ENCODE measurements at regions not wholly inside any gene's neighbourhood (a gene's known extent, or its start where the extent isn't known, plus 50 kb on each side); places are given as distances from the start of the nearest gene placed in this dataset.

DNA sequence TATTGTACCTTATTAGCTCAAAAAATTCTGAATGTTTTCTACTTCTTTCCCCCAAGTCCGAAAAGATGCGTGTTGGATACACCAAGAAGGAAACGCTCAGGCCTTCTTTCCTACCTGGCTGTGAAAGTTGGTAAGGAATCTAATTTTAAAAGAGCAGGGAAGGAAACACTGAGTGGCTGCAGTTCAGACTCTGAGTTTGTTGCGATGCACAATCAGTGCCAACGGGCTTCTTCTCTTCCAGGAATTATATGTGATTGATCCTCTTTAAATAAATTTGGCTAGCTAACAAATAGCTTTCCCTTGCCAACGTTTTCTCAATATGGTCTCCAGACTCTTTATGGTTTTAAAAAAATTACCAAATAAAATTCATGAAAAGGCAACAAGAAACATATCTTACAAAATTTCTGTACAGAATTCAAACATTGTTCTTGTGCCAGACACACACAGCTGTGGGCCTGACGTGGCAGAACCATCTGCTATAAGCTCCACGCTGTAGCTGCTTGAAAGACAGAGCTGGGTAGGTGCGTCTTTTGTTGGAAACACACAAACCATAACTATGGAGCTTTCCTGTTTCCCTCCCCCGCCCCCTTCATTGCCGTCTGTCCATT is 493.1 kb downstream of the ZNF608 start:
- DNase-seq, result no peak

DNA sequence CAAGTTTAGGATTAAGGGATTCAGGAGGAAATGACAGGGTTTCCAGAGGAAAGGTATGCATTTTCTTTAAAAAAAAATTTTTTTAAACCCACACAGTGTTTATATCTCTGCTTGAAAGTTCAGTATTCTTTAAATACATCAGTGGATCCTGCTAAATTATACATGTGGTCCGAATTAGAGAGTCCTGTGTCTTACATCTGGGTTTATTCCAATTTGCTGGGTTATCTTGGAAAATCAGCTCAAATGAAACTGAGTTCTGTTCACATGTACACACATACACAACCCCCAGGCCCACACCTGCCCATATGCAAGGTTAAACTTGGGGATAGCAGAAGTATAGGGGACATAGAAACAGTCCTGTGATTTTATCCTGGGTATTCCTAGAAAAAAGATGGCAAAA is 493.7 kb downstream of the ZNF608 start:
- no peak for DNase-seq

DNA sequence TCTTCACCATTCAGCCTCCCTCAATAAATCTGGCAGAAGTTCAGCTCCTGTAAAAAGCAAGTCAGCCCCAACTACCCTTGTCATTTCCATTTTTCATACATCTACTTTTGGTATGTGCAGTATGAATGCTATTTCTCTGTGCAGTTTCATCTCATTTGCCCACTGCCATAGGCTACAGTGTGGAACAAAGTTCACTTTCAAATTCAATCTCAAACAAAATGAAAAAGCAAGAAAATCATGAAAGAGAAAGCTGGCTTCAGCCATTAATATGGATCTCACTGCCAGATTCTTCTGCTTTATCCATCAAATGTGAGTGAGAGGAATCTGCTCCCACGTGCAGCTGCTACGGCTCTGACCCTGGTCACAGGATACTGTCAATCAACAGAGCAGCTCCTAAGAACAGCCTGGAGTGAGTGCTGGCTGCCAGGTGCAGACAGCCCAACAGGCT is 494.2 kb downstream of the ZNF608 start:
- no peak for DNase-seq

DNA sequence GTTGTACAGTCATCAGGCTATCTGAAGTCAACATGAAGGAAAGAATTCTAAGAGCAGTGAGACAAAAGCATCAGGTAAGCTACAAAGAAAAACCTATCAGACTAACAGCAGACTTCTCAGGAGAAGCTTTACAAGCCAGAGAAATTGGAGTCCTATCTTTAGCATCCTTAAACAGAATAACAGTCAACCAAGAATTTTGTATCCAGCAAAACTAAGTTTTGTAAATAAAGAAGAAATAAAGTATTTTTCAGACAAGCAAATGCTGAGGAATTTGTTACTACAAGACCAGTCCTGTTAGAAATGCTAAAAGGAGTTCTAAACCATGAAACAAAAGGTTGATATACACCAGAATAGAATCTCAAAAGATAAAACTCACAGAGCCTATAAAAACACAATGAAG is 501.2 kb downstream of the ZNF608 start:
- no peak for DNase-seq

DNA sequence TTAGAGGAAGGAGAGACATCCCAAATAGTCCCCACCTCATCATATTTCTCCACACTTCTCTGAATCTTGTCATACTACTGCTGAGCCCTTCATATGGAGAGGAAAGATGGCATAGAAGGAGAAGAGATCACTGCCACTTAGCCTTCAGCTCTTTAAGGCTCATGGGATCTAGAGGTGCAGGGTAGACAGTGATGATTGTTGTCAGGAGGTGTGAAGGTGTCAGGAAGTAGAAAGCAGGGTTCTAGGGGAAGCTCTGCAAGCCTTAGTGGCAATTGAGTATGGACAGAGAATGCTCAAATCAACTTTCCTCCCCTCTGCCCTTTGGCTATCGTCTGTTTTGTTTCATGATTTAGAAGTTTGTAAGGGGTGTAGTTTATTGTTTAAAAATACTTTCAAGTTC is 505.7 kb downstream of the ZNF608 start:
- DNase-seq, result no peak

DNA sequence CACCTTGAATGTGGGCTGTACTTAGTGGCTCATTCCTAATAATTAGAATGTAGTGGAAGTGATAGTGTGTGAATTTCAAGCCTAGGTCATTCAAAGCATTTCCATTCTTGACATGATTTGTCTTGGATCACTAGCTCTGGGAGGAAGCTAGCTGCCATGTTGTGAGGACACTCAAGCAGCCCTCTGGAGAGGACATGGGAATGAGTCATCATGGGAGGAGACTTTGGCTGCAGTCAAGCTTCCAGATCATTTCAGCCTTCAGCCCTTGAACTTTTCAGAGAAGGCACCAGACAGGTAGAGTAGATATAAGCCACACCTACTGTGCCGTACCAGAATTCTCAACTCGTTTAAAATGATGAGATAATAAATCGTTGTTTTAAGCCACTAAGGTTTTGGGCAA is 506.9 kb downstream of the ZNF608 start:
- DNase-seq, result no peak

DNA sequence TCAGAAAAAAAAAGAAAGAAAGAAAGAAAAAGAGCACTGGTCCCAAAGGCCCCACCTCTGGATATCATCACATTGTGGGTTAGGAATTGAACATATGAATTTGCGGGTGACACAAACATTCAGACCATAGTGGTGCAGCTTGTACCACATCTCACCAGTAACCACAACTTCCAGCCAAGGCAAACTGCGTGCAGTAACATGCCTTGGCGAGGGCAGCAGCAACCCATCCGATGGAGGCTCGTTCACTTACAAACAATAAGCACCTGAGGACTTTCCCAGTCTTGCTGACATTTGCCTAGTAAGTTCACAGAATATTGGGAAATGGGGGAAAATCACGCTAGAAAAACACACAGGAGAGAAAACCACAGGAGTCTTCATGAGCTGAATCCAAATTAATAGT is 508.1 kb downstream of the ZNF608 start:
- no peak for DNase-seq

DNA sequence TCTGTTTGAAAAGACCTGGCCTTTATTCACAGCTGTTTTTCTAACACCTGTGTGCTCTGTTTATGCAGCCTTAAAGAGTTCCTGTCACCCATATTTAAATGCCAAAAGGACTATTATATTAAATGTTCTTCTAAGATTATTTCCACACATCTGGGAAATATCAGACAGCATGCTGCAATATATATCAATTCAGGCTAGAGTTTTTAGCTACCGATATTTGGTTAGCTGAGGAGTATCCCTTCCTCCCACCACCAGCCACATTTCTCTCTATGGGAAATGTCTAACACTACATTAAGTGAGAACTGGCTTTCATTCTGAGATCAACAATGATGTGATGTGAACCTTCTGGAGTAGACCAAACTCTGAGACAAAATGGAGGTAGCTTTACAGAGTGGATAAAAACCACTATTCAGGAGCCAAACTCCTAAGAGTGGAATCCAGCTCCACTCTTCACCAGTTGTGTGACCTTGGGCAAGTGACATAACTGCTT is 509.2 kb downstream of the ZNF608 start:
- DNase-seq, result no peak

DNA sequence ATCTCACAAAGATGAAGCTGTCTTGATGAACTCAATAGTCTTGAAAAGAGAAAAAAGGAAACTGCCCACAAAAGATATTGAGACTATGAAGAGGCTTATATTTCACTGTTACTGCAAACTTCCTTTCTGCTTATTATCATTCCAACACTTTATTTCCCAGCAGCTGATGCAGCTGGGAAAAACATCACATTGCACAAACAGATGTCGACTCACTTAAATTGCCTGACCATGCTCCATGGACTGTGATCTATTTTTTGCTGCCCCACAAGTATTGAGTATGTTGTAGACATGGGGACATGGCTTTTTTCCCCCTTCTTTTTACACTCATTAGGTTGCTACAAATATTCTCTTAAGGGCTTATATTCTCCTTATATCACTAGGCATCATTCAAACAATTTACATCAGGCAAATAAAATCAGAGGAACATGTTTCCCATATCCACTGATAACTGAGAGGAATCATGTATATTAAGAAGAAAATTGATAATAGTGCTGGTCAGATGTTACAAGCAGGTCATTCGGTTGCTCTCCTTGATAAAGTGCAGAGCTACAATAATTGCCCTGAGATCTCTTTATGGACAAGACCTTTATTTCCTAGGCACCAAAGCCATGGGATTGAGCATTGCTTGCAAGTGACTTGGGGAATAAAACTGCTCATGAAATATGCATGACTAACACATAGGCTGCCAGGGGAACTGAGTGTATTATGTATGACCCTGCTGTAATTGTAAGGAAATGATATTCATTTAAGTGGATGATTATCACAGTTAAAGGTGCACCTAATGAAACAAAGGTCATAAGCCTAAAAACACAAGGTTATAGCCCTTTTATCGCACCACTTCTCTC is 509.9 kb downstream of the ZNF608 start:
- no peak for DNase-seq

DNA sequence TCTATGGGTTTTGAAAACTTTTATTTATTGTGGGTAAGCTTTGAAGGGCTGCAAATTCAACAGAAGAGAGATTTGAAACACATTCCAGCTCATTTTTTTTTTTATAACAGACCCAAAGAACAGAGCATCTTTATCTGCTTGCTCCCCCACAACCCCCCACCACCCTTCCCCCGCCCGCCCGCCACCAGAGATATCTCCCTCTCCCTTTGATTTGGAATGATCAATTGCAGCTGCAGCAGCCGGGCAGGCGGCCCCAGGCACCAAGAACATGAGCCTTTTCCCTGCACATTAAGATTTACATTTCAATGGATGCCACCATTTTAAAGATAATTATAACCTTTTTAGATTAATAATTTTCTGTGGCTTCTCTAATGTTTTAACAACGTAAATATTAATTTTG is 510.9 kb downstream of the ZNF608 start:
- no peak for DNase-seq

DNA sequence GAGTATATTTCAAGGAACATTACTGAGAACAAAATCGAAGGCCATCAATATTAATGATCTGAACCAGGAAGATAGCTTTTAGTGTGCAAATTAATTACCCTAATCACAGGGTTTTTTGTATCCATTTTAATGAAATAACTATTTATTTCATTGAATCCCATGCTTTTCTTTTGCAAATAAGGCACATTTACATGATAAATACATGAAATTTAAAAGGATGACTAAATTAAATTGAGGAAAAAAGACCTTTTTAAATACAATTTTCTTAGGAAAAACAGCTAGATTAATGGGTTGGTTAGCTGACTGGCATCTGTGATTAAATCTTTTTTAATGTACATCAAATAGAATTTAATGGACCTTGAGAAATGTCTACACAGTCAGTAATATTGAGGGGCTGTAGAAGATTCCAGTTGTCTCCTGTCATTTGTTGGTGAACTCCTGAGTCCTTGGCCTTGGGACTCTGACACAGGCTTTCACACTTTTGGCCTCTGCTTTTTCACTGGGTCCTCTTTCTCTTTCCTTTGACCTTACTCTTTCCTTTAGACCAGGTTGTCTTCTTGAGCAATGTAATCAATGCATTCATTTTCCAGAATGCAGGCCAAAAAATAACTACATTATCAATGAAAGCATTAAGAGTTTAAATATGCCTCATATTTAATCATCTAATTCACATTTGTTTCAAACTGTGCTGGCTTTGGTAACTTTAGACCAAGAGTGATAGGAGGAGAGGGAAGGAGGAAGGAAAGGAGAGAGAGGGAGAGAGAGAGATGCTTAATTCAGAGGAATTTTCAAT is 511.5 kb downstream of the ZNF608 start:
- DNase-seq, result no peak

DNA sequence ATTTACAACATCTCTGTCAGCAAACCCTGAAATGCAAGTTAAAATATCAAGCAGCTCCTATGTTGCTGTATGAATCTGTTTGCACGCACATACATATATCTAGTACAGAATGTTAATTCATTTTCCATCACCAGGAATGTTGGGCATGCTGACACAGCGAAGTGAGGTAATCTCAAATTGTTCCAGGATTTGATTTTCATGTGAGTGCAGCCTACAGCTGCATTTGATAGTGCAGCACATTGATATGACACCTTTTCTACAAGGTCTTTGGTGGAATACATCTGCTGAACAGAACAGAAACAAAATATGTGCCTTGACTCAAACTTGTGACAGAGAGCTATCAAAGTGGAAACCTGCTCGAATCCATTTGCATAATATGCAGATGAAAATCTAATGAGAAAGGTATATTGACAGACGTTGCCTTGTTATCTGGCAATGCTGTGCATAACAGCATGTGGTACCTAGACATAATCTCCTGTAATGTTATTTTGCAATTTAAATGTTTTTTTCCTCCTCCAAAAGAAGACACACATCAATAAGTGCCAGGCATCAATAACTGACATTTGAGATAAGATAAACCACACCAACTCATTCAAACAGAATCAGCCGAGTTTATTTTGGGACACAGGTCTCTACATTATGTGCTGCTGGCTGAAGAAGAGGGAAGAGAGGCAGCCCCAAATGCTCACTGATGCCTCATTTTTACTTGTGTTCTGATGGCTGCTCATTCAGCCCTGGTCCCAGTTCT is 512.2 kb downstream of the ZNF608 start:
- DNase-seq, result no peak

DNA sequence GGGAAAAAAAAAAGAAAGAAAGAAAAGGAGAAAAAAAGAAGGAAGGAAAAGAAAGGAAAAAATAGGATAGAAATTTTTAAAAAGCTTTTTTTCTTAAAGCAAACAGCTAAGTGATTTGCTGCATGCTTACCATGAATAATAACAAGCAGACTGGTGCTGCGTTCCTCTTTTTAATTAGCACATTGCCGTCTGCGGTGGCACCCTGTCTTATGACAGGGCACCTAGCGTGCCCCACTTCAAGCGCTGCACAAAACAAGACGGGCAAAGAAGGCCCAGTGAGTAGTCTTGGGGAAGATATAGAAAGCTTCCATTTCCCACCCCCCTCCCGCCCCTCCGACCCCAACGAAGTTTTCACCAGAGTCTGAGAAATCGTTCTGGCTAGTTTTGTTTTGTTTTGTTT is 513.9 kb downstream of the ZNF608 start:
- no peak for DNase-seq

DNA sequence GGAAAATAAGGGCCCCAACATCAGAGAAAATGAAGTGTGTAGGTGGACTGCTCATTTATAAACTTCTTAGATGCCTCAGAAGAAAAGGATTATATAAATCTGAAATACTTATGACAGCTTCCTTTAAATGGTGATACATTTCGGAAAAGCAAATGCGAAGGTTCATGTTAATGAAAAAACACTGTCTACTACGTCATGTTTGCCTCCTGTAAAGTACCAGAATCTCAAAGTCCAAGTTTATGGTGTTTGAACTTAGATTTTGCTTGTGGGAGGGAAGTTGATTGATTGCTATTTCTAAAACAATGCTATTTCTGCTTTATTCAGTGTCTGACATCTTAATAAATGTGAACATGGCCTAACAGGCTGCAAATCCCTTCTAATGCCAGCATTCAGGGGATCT is 514.6 kb downstream of the ZNF608 start:
- no peak for DNase-seq

DNA sequence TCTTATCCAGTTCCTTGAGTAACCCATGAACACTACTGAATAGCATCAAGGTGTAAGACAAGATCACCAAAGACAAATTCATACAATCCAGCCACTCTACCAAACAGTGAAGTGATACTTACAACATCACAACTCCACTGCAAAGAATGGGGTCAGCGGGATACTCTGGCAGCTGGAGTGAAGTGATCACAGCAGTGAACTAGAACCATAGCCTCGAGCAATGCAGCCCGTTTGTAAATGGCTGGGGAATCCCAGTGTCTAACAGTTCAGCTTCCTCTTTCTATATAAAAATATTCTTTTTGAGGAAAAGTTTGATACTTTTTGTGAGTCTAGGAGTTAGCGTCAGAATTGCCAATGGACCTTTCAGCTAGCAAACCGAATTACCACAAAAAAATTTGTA is 515.2 kb downstream of the ZNF608 start:
- no peak for DNase-seq

DNA sequence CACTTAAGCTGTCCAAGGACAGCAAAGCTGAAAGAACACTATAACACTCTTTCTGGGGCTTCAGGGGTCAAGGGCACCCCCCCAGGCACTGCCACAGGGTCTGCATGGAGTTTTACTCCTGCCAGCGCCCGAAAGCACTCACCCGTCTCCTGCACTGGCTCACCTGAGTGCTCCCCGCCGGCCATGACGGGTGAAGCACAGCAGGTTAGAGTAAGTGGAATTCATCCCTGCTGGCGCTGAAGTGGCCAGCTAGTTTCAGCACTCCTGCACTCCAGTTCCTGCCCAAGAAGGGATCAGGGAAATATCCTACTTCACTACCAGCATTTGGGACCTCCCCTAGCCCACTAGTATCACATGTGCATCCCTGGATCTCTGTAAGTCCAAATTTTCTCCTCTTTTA is 516.0 kb downstream of the ZNF608 start:
- no peak for DNase-seq

DNA sequence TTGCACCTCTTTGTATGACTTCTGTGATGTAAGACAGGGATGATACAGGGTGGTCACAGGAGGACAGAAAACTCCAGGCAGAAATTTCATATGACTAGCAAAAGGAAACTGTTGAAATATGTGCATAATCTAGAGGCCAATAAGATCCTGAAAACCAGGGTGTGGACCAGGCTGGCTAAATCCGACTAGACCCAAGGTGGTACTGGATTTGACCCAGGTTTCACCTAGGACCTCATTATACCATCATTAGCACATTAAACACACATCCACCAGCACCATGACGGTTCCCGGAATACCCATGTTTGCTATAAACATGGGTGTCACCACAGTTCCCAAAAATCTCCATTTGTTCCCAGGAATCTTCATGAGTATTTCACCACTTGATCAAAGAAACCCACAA is 517.1 kb downstream of the ZNF608 start:
- no peak for DNase-seq

DNA sequence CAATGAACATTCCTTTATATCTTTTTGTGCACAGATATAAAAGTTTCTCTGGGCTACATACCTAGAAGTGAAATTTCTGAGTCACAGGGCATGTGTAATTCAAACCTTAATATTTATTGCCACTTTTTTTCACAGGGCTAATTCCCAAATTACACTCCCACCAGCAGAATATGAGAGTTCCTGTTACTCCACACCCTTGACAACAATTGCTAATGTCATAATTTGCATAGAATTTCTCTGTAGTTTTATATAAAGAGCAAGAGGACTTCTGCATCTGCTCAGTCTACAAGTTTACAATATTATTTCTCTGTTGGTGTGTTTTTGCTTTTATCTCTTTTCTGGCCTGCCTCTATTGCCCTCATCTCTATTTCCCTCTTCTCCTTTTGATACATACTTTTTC is 518.5 kb downstream of the ZNF608 start:
- no peak for DNase-seq

DNA sequence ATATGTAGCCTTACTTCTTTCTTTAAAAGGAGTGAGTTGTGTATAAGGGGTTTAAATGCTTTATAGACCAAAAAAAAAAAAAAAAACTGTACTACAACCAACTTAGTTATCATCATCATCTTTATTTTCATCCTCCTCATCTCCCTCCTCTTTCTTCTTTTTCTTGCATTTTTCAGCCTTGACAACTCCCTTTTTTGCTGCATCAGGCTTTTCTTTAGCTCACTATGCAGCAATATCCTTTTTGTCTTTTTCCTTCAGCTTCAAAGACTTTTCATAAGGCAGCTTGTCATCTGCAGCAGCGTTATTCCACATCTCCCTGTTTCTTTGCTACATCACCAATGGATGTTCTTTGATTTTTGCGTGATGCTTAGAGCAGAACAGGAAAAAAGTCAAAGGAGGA is 526.0 kb downstream of the ZNF608 start:
- no peak for DNase-seq

DNA sequence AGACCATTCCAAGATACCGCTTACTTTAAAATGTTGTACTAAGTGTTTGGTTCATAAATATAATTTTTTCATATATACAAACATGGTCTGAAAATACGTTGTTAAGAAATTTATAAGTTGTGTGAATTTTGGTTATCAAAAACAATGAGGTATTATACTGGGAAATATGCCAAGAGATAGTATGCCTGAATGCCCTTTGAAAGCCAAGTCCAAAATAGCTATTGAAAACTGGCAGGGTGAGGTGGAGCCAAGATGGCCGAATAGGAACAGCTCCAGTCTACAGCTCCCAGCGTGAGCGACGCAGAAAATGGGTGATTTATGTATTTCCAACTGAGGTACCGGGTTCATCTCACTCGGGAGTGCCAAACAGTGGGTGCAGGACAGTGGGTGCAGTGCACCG is 533.5 kb downstream of the ZNF608 start:
- DNase-seq, result no peak

DNA sequence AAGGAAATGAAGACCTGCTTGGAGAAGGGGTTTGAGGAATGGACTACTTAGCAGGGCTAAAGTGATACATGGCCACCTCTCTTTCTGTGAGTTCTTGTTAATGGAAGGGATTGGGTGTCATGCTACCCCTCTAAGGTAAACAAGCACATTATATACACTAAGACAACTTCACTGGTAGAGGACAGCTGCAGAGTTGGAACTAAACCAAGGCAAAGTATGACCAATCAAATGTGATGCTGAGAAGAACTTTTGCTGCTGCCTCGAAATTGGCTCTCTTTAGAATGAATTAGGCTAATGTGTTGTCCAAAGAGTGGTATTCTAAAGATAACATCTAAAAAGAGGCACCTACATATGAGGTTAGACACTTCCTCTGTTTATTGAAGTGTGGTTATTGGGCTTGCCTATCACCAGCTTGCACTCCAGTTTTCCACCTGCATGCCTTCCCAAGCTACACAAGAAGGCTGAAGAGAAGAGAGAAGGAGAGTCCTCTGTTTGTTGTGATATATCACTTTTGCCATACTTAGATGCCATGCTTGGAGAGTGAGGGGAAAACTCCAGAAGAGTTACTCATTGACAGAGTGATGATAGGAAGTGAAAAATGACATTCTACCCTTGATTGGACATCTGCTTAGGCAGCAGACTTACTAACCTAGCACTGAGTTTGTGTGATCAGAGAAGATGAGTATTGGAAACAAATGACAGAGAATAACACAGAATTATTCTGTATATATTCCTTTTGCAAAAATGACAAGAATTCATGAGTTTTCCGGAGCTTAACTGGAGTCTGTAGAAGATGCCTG is 536.1 kb downstream of the ZNF608 start:
- DNase-seq, result no peak

DNA sequence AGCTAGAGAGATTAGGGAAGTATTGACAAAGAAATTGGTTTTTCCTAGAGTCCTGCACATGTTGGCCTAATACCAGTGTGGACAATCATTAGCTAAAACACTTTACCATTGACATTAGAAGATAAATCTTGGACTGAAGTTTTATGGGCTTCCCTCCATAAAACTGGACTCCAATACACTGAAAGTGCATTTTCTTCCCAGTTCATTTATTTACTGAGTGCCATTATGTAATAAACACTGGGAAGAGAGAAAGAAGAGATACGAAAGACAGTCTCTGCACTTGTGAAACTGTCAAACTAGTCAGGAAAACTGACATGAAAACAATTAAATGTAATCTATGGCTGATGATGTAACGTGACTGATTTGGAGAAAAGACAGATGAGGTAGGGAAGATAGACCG is 539.3 kb downstream of the ZNF608 start:
- DNase-seq, result no peak

Measured in NCI-H2081 treated with DMSO at 0.1 percent for 48 hours (cell line).